Stimulated activated CD4-positive, alpha-beta T cell treated with anti-CD3 and anti-CD28 coated beads, Interleukin-1b, Interleukin-23, amount 100 ng/mL, for 24 hours (primary cell): ENCODE measurements at regions not wholly inside any gene's neighbourhood (a gene's known extent, or its start where the extent isn't known, plus 50 kb on each side); places are given as distances from the start of the nearest gene placed in this dataset.

Experiments used
- DNase-seq, 4 experiments: peaks; one replicate each; pipeline ENCODE4 v3.0.0-alpha.2; 2020; ENCODE audit warnings: low read depth in 4 of 4, low spot score in 1 of 4

DNA sequence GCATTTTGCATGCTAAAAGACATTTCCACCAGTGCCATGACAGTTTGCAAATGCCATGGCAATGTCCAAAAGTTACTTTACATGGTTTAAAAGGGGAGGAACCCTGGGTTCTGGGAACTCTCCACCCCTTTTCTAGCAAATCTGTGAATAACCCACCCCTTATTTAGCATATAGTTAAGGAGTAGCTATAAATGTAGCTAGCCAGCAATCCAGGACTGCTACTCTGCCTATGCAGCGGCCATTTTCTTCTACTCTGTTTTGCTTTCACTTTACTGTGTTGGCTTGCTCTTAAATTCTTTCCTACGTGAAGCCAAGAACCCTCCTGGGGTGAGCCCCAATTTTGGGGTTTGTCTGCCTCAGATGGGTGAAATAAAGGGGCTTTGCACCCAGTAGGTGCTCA, 141.0 kb downstream of the PTPN11 start:
- no peak for DNase-seq

DNA sequence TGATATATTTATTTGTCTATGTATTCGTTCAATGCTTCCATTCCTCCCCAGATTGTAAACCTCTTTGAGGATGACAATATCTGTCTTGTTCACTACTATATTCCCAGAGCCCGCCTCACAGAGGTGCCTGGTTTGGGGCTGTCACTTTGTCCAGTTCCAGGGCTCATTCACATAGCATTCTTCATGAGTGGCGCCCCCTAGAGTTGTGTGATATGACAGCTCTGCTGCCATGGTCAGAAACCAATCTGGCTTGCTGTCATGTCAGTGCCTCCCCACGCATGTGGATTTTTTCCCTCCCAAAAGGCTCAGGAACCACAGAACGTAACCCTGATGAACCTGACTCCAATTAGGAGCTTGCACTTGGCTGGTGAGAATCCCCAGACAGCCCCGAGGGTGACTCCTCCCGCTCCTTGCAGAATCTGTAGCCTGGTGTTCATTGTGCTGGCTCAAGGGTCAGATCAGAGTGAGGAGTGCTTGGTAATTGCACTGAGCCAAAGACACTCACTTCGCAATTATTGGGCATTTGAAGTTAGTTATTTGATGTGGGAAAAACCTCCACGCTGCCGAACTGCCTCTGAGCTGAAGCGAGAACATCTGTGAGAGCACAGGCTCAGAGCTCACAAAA, 145.5 kb downstream of the PTPN11 start:
- DNase-seq: no peak

DNA sequence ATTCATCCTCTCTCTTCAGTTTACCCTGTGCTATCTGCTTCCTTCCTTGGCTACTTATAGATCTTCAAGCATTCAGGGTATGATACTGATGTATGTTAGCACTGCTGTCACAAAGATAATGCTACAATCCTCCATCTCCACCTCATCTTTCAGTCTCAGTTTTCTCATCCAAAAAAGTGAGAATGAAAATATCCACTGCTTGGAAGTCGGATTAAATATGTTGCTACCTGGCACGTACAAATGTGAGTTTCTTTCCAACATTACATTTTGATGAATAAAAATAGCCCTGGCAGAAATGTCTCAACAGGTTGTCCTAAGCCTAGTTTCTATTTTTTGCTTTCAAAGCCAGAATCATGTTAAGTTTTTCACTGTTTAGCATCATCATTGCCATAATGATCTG, 149.9 kb downstream of the PTPN11 start:
- DNase-seq: no peak

DNA sequence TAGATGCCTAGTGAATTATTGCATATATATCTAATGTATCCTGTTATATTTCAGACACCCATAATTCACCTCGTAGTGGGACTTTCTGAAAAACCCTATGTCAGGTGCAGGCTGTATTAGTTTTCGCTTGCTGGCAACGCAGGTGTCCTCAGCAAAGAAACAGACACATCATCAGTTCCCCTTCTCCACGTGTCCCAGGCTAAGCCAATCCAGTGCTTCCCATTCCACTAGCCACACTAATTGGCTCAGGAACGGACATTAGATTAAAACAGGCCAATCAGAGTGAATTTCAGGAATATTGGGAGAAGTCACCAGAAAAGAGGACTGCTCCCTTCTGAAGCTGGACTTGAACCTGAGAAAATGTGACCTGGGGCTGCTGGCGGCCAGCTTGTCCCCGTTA, 151.3 kb downstream of the PTPN11 start:
- DNase-seq: no peak

DNA sequence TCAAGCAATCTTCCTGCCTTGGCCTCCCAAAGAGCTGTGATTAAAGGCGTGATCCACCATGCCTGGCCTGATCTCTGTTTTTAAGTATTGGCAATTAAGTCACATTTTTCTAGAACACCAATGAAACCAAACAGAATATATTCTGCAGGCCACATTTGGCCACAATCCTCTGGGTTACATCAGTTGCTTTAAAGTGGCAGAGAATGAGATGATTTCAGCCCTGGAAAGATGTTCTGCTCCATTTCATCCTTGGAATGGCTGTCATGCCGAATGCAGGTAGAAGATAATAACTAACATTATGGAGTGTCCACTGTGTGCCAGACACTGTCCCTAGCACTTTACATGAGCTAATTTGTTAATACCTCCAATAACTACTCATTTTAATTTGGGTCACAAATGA, 154.4 kb downstream of the PTPN11 start:
- no peak for DNase-seq

DNA sequence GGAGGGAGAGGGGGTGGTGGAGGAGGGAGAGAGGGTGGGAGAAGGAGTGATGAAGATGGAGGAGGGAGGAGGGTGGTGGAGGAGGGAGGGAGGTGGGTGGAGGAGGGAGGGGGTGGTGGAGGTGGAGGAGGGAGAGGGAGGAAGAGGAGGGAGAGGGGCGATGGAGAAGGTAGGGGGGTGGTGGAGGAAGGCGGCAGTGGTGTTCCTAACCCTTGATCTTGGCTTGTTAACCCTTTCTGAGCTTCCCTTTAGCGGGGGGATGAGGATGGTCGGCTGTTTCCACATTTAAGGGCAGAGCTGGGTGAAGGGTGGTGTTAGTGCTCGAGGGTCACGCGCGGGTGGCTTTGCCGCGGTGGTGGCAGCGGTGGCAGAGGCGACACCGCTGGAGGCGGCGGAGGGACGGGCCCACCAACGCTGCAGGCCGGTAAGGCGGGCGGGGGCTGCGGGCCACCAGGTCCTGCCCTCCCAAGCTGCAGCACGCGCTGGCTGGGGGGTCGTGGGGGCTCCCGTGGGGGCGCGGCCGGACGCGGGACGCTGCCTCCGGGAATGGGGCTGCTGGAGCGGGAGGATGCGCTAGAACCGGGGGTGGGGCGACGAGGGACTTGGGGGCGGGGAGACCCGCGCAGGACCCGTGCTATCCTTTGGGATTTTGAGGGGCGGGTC, 156.3 kb downstream of the PTPN11 start:
- DNase-seq: no peak

DNA sequence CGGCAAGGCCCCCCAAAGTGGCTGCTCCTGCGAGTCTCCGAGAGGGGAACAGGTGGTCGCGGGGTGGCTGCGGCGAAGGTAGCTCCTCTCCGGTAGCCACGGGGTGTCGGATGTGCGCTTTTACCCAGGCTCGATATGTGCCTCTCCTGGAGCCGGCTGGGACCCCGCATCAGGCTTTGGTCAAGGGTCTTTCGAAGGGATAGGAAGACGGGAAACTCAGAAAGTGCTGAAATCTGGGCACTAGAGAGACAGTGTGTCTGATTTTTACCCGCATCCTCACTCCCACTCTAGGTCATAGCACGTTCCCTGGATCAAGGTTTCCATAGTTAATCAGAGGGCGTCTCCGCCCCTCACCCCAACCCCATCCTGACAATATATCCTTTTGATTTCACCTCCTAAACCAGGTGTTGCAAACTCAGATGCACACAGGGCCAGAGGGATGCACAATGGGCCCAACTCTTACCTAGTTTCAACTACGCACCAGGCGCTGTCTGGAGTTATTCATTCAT, 156.9 kb downstream of the PTPN11 start:
- no peak for DNase-seq

DNA sequence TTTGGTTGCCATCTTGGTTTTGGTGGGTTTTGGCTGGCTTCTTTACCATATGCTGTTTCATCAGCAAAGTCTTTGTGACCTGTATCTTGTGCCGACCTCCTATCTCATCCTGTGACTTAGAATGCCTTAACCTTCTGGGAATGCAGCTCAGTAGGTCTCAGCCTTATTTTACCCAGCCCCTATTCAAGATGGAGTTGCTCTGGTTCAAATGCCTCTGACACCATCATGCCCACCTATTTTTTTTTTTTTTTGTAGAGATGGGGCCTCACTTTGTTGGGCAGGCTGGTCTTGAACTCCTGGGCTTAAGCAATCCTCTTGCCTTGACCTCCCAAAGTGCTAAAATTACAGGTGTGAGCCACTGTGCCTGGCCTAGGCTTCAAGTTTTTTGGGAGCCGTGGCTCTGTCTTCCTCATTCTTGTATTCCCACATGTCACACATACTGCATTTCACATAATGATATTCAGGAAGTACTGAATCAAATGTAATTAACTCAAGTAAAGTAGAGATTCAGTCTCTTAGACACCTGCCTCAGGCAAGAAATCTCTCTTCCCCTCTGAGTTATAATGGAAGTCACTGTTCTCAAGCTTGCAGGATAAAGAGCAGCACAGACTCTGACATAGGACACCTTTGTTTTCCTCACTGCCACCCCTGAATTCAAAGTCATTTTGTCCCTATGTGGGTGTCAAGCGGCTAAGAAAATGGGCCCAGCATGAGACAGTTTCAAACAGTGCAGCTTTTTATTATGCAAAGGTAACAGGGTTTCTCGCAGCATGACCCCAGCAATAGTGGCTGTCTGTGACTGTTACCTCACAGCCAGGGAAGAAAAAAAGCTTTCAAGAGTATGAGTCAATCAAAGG, 159.0 kb downstream of the PTPN11 start:
- no peak for DNase-seq

DNA sequence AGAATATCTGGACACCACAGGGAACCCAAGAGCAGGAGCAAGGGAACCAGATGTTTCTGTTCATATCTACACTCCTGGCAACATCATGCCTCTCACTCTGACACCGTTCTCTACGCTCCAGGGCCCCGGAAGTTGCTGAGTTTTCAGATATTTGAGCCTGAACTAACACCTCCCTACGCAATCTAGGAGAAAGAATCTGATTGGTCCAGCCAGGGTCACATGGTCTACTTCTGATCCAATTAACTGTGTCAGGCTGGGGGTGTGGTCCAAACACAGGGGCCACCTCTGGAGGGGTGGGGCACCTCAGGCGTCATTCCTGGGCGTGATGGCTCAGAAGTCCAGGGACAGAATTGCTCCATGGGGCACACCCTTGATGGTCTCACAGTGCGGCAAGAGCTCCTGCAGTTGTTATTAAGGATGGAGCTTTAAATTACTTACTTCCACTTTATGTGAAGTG, 165.5 kb downstream of the PTPN11 start:
- no peak for DNase-seq

DNA sequence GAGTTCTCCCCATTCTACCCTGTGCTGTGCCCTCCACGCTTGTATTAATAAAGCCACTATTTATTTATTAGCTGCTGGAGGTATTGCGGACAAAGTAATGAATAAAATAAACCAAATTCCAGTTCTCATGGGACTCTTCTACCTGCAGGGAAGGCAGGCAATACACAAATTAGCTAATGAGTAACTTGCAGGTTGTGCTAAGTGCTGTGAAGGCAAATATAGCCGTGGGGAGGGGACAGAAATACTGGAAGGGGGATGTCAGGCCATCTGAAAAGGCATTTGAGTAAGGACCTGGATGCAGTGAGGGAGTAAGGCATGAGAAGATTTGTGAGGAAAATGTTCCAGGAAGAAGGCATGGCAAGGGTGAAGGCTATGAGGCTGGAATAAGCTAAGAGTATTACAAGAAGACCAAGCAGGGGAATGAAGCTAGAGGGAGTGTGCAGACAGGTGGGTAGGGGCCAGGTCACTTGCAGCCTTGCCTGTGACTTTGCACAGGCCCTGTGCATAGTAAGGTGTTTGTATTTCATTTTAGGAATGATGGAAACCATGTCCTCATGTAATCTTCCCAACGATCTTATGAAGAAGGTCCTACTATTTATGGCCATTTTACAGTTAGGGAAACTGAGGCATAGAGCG, 167.5 kb downstream of the PTPN11 start:
- no peak for DNase-seq

DNA sequence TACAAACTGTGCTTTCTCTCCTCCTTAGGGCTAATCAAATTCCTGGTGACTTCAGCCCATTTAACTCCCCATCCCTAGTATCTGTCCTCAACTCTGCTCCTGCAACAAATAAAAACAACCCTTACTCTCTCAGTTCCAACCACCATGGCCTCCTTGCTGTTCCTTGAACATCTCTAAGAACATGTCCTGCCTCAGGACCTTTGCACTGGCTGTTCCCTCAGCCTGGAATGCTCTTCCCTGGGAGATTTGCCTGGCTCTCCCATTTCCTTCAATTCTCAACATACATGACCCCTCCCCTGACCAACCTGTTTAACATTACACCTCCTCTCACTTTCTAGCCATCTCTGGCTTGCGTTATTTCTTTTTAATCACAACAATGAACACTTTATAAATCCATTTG, 170.5 kb downstream of the PTPN11 start:
- DNase-seq: no peak

DNA sequence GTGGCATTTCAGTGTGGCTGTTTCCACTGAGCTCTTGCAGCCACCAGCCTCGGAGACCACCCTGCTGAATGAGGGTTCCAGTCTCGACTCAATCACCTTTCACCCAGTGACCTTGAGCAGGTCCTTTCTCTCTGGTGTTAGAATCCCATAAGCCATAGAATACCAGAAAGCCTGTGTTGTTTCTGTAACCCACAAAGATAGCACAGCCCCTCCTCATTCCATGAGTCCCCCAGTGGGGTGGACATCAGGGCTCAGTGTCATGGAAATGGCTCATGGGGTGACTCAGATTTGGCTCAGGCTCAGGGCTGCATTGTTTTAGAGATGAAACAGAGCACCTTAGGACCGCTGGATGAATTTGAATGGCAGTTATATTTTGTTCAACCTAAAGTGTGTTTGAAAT, 171.5 kb downstream of the PTPN11 start:
- DNase-seq: no peak

DNA sequence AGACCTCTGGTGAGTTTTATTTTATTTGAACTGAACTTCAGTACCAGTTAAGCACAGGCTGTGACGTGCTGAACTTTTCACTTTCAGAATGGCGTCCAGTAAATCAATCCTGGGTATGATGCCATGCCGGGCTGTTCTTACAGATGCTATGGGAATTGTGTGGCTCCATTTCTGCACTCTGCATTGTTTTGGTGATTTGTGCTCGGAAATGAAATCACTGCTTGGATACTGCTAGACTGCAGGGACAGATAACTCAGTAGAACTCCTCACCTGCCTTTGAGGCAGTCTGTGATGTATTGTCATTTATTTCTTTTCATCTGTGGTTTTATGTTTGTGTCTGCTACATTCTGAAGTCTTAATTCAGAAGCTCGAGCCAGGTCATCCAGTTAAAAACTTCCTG, 172.7 kb downstream of the PTPN11 start:
- DNase-seq: no peak

DNA sequence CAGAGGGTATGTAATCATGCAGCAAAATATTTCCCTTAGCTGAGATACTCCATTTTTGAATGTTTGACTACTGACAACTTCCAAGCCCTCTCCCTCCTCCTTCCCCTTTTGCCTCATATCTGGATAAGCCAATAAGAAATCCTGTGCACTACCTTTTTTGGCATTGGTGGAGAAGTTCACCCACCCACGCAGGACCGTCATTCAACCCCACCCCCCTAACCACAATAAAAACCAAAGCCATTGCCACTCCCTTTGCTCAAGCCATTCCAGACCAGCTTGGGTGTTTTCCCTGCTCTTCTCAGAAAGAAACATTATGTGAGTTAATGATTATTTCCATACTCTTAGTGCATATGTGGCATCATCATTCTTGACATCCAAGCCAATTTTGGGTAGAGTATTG, 176.7 kb downstream of the PTPN11 start:
- DNase-seq: no peak

DNA sequence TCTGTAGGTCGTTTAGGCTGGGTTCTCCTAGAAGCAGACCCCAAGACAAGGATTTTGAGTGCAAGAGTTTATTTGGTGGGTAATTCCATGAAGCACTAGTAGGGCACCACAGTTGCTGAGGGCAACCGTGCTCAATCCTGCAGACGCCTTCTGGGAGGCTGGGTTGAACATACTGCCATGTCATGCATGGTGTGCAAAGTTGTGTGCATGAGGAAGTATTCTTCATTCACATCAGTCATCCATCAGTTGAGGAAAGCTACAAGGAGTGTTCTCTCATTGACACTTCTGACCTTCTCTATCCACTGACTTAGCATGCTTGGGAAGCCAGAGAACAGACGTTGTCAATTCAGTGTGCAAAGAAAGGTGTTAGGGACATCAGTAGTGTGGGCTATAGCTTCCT, 179.2 kb downstream of the PTPN11 start:
- DNase-seq: no peak

DNA sequence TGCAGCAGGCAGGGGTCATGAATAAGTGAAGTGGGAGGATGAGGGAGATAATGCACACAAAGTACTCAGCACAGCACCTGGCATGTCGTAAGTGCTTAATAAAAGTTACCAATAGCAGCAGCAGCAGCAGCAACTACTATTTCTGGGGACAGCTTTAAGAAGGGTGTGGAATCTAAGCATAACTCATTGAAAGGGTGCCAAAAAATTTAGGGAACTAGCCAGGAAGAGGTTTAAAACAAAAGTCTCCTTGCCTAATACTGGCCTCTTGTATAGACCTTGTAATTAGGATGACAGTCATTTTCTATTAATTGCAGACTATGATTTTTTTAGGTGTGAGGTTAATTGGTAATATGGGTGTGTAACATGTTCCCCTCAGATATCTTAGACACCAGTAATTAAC, 179.9 kb downstream of the PTPN11 start:
- DNase-seq: no peak

DNA sequence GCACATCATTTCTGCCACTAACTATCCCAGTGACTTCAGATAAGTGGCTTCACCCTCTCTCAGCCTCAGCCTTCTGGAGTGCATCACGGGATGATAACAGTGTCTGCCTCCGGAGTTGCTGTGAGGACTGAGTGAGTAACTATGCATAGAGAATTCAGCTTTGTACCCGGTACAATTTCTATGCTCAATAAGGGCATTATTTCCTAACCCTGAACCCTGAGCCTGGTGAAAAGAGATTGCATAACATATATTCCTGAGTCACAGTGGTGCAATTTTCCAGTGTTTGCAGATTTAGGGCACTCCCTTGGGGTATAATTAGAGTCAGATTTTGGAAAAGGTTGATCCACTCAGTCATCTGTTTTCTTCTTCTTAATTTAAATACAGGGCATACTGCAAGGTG, 181.1 kb downstream of the PTPN11 start:
- DNase-seq: no peak

DNA sequence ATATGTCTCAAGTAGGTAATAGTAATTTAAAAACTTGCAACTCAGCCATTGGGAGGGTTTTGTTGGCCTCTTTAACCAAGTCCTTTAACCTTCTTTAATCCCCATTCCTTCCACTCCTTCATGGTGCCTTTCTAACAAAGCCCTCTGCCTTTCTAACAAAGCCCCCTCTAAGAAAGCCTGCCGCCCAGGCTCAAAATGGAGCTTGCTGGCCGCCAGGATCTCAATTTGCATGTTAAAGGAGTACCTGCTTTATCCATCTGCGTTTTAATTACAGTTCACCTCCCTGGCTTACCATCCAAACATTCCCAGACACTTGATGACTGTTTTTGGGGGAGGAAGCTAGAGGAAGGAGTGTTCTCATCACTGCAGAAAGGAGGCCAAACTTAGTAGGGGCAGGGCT, 183.4 kb downstream of the PTPN11 start:
- no peak for DNase-seq

DNA sequence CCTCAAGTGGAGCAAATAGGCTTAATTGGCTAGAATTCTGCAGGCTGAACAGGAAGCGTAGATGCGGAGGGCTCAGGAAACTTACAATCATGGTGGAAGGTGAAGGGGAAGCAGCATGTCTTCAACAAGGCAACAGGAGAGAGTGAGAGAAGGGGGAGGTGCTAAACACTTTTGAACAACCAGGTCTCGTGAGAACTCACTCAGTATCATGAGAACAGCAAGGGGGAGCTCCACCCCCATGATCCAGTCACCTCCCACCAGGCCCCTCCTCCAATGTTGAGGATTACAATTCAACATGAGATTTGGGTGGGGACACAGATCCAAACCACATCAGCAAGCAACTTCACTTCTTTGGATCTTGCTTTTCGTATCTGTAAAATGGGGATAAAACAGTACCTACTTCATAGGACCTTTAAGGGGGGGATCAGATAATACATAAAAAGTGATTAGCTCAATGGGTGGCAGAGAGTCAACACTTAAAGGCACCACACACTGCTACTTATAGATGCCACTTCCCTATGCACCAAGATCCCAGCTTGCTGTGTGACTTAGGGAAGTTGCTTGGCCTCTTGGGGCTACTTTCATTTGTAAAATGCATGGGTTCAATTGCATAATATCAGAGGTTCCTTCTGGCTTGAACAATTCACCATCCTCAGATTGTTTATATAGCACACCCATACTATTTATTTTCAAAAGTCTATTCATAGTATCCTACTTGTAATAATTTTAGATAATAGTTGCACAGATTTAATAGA, 184.8 kb upstream of the RPH3A start:
- DNase-seq: no peak

DNA sequence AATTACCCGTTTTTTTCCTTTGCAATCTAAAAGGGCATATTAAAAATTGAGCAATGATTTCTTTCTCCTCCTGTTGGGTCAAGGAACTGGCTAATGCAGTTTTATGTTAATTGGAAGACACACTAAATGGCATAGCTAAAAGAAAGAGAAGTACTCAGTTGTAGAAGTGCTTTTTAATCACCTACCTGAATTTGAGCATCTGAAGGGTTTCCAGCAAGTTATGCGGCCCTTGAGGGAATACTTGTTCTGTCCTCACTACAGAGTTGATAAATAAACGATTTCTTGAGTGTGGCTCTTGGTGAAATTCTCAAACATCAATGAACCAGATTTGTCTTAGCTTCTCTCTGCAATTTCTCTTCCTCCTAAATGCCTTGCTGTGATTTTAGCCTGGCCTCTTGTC, 184.1 kb upstream of the RPH3A start:
- DNase-seq: no peak

DNA sequence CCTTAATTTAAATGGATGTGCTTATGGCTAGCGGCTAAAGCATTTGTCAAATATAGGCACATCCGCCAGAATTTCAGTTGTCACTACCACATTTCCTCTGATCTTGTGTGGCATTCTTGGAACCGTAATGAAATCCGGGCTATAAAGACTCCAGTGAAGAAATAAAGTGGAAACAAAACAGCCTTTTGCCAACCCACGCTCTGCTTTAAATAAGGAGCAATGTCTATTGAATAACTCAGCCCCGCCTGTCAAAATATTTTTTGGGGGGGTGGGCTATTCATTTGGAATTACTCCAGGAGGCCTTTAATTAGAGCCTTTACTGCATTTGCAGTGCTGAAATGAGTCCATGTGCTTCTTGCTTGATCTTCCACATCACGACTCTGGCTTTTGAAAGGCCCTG, 179.6 kb upstream of the RPH3A start:
- DNase-seq: no peak
